AG04450 (cell line): ENCODE measurements at regions not wholly inside any gene's neighbourhood (a gene's known extent, or its start where the extent isn't known, plus 50 kb on each side); places are given as distances from the start of the nearest gene placed in this dataset.
"Not testable (repeated sequence)": the region's sequence is repeated elsewhere in the genome, so short reads cannot be mapped to it uniquely, and the experiment has no call there.

Experiments used
- CTCF ChIA-PET: fragments of 300-600, 350-600 bp; formaldehyde crosslinking; extraction: SDS; loops from one replicate; lab custom pipeline; 2022; ENCODE audit warnings: antibody characterized with exemption, inconsistent platforms; lab: Charles Lee
- POLR2A ChIA-PET: fragments of 350-600 bp; formaldehyde crosslinking; extraction: SDS; loops from one replicate; lab custom pipeline; 2021; ENCODE audit warnings: antibody characterized with exemption, inconsistent platforms; lab: Yijun Ruan, JAX
- DNase-seq: peaks from one replicate; pipeline ENCODE4 v3.0.0-alpha.2; 2011; ENCODE audit warnings: low read depth, low spot score
- H3K27ac ChIP-seq: one replicate; pipeline ENCODE4 v1.5.1; 2012; ENCODE audit warnings: low read depth, low read length, control low read depth
- H3K27me3 ChIP-seq: one replicate; pipeline ENCODE4 v1.6.0; 2012; ENCODE audit warnings: low read length; ENCODE audit not compliant: control insufficient read depth, insufficient read depth
- H3K4me3 ChIP-seq: 2 replicates; pipeline ENCODE4 v1.5.1; 2011; ENCODE audit warnings: mild to moderate bottlenecking, low read depth, low read length, control low read depth
- H3K9me3 ChIP-seq: 2 replicates; pipeline ENCODE4 v1.5.1; 2012; ENCODE audit warnings: low read length; ENCODE audit not compliant: control insufficient read depth, insufficient read depth
- TF ChIP-seq, protein P1 (sequence below): IDR thresholded peaks from 2 replicates; pipeline ENCODE4 v1.5.1; 2011; ENCODE audit warnings: low read depth, low read length, control low read depth, inconsistent platforms

- POLR2A ChIA-PET: no interaction called here
- DNase-seq: no peak
- CTCF ChIA-PET: interaction anchor here (0.7 kb wide), 1 partner anchor 16 kb away, joined by 3 read pairs; no protein-coding TSS in a partner anchor
- no peaks in the 10 kb centered on the region; the same call in 1 of the 2 replicates for H3K9me3 ChIP-seq
- TF ChIP-seq, protein P1, sequence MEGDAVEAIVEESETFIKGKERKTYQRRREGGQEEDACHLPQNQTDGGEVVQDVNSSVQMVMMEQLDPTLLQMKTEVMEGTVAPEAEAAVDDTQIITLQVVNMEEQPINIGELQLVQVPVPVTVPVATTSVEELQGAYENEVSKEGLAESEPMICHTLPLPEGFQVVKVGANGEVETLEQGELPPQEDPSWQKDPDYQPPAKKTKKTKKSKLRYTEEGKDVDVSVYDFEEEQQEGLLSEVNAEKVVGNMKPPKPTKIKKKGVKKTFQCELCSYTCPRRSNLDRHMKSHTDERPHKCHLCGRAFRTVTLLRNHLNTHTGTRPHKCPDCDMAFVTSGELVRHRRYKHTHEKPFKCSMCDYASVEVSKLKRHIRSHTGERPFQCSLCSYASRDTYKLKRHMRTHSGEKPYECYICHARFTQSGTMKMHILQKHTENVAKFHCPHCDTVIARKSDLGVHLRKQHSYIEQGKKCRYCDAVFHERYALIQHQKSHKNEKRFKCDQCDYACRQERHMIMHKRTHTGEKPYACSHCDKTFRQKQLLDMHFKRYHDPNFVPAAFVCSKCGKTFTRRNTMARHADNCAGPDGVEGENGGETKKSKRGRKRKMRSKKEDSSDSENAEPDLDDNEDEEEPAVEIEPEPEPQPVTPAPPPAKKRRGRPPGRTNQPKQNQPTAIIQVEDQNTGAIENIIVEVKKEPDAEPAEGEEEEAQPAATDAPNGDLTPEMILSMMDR: no peak
- no peak overlapping the region for H3K4me3 ChIP-seq
- no peaks in the 10 kb centered on the region for H3K27me3 ChIP-seq
- H3K27ac ChIP-seq: no peak overlapping the region
These were observed 90.7 kb downstream of the SAMD9 start for GRCh38 chr7:93027044-93027443.

DNA sequence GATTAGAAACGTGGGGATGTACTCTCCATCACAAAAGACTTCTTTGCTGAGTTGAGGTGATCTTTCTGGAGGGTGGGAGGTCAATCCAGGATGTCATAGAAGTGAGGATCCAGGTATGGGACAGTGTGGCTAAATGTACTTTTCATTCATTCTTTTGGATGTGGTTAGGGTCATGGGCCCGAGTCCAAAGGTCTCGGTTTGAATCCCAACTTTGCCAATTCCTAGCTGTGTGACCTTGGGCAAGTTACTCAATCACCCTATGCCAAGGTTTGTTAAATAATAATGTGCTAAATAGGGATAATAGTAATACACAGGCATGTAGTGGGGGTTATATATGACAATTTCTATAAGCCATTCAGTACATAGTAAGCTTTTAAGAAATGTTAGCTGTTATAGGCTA lies 91.4 kb downstream of the SAMD9 start:
- no peak overlapping the region for H3K27ac ChIP-seq
- H3K27me3 ChIP-seq: no peaks in the 10 kb centered on the region
- POLR2A ChIA-PET: no interaction called here
- CTCF ChIA-PET: interaction anchor here (0.7 kb wide), 1 partner anchor 15 kb away, joined by 3 read pairs; no protein-coding TSS in a partner anchor
- no peak overlapping the region for H3K4me3 ChIP-seq
- TF ChIP-seq, protein P1: no peak
- no peaks in the 10 kb centered on the region; the same call in 1 of the 2 replicates for H3K9me3 ChIP-seq
- no peak for DNase-seq

DNA sequence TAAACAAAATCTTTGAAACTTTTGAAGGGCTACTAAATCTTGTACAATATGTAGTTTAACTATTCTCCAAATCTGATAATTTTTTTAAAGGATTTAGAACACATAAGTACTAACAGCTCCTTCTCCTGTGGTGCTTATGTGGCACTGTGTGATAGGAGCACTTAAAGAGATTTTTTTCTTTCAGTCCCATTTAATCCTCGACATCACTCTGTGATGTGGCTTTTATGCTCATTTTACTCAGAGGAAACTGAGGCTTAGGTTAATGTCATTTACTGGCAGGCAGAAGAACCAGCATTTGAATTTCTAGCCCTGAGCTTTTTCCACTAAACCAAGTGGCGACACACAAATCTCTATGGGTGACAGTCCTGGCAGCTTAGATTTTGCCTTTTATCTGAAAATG lies 92.4 kb downstream of the SAMD9 start:
- Histone ChIP-seq H3K9me3 (no peaks in the 10 kb centered on the region; the same call in 1 of the 2 replicates), H3K4me3 (no peak overlapping the region)

GRCh38 chr7:93022931-93023478 lies 94.8 kb downstream of the SAMD9 start:
- H3K27ac ChIP-seq, DNase-seq, H3K9me3 ChIP-seq, H3K4me3 ChIP-seq, POLR2A ChIA-PET, H3K27me3 ChIP-seq: not testable (repeated sequence)
- CTCF ChIA-PET: interaction anchor here (0.6 kb wide), 1 partner anchor 91 kb away, joined by 13 read pairs; no protein-coding TSS in a partner anchor

More for the DNA sequence above, 92.4 kb downstream of the SAMD9 start:
- TF ChIP-seq, protein P1: no peak
- no peak overlapping the region for H3K27ac ChIP-seq
- no peak for DNase-seq
- no peaks in the 10 kb centered on the region for H3K27me3 ChIP-seq
- ChIA-PET POLR2A (no interaction called here), CTCF (no interaction called here)

- CTCF ChIA-PET: no interaction called here
- Histone ChIP-seq H3K27me3 (no peaks in the 10 kb centered on the region), H3K27ac (no peak overlapping the region), H3K4me3 (no peak overlapping the region), H3K9me3 (no peaks in the 10 kb centered on the region)
- DNase-seq: no peak
- POLR2A ChIA-PET: interaction anchor here (0.6 to 1.1 kb wide), 2 partner anchors 22 to 40 kb away, joined by 3 read pairs; no protein-coding TSS in a partner anchor
- TF ChIP-seq, protein P1: no peak
These were observed 96.0 kb downstream of the SAMD9 start for GRCh38 chr7:93021748-93022147.
